Lung (tissue), 11 donors: ENCODE measurements at regions not wholly inside any gene's neighbourhood (a gene's known extent, or its start where the extent isn't known, plus 50 kb on each side); places are given as distances from the start of the nearest gene placed in this dataset.

Experiments
- ATAC-seq: fragments of 200-7000 bp; cut with Tn5 transposase; one replicate; pipeline ENCODE4 v1.9.1; 2020; ENCODE audit warnings: moderate number of reproducible peaks; ENCODE audit not compliant: insufficient read depth, low FRiP score
- DNase-seq, 3 donors: peaks; one replicate each; pipeline ENCODE4 v3.0.0-alpha.2; 2013 to 2017
- H3K27ac ChIP-seq, 2 donors: one replicate each; pipeline ENCODE4 v1.5.1; 2013; ENCODE audit warnings: mild to moderate bottlenecking in 2 of 2, moderate library complexity in 2 of 2, control low read depth in 1 of 2, inconsistent platforms in 1 of 2, low read depth in 1 of 2, low read length in 1 of 2
- H3K27me3 ChIP-seq, 3 donors: one replicate each; pipeline ENCODE4 v1.5.1; 2013; ENCODE audit warnings: low read length in 2 of 3; ENCODE audit not compliant: control insufficient read depth in 3 of 3, insufficient read depth in 3 of 3
- H3K36me3 ChIP-seq, 4 donors: one replicate each; pipeline ENCODE4 v1.5.1; 2013; ENCODE audit warnings: low read length in 4 of 4, mild to moderate bottlenecking in 1 of 4, moderate library complexity in 1 of 4; ENCODE audit not compliant: control insufficient read depth in 4 of 4, insufficient read depth in 4 of 4
- H3K4me1 ChIP-seq, 5 donors: one replicate each; pipeline ENCODE4 v1.5.1; 2013; ENCODE audit warnings: low read length in 5 of 5, mild to moderate bottlenecking in 2 of 5, moderate library complexity in 1 of 5; ENCODE audit not compliant: control insufficient read depth in 5 of 5, insufficient read depth in 5 of 5
- H3K4me3 ChIP-seq: one replicate; pipeline ENCODE4 v1.5.1; 2013; ENCODE audit warnings: mild to moderate bottlenecking, control low read depth, moderate library complexity
- H3K9ac ChIP-seq, 2 donors: one replicate each; pipeline ENCODE4 v1.5.1; 2013; ENCODE audit warnings: low read length in 2 of 2, control low read depth in 1 of 2; ENCODE audit not compliant: insufficient read depth in 1 of 2
- H3K9me3 ChIP-seq, 4 donors: one replicate each; pipeline ENCODE4 v1.5.1; 2013; ENCODE audit warnings: low read length in 3 of 4, mild to moderate bottlenecking in 1 of 4, moderate library complexity in 1 of 4; ENCODE audit not compliant: control insufficient read depth in 4 of 4, insufficient read depth in 3 of 4
- CTCF ChIP-seq: IDR thresholded peaks from 2 replicates; pipeline ENCODE4 v1.5.1; 2012; ENCODE audit warnings: mild to moderate bottlenecking; ENCODE audit errors: control extremely low read depth, extremely low read depth
- WGBS, 2 donors: extraction: QIAGEN DNeasy Blood & Tissue Kit; methylation state at CpG; one replicate each; pipeline ENCODE4 v1.1.7; 2013; 5-methylcytosine and 5-hydroxymethylcytosine counted together
- donor health status: control.
- donor health status: control.
- donor health status: Bipolar disorder and iron deficiency.
- donor health status: healthy.
- donor health status: DM: yes; HTN: yes; CAD: no.

GRCh38 chrX:45348296-45348695 lies 147.6 kb upstream of the DIPK2B start:
- no peak for DNase-seq
- Histone ChIP-seq H3K27me3 (peaks cover 0 to 21% (median 3%) of the 10 kb centered on the region in 3 donors), H3K9ac (no peak overlapping the region), H3K9me3 (peaks cover 0 to 5% (median 0%) of the 10 kb centered on the region in 4 donors), H3K27ac (no peak overlapping the region), H3K36me3 (no peaks in the 10 kb centered on the region), H3K4me3 (no peak overlapping the region), H3K4me1 (no peaks in the 10 kb centered on the region)
- no peak for ATAC-seq
- TF ChIP-seq CTCF = no peak

GRCh38 chrX:45347877-45348276 lies 147.2 kb upstream of the DIPK2B start:
- no peak for ATAC-seq
- H3K4me3 ChIP-seq = no peak overlapping the region
- no peak for DNase-seq

GRCh38 chrX:45344594-45344993 lies 143.9 kb upstream of the DIPK2B start:
- H3K27ac ChIP-seq = no peak overlapping the region
- H3K36me3 ChIP-seq = no peaks in the 10 kb centered on the region
- TF ChIP-seq CTCF = no peak
- peaks cover 0 to 16% (median 3%) of the 10 kb centered on the region in 3 donors for H3K27me3 ChIP-seq
- peaks cover 0 to 3% (median 0%) of the 10 kb centered on the region in 4 donors for H3K9me3 ChIP-seq
- H3K4me3 ChIP-seq = no peak overlapping the region
- WGBS, 2 donors = 85 to 90% methylated on average over 2 of the region's 2 CpGs
- DNase-seq (no peak), ATAC-seq (no peak)
- no peak overlapping the region for H3K9ac ChIP-seq
- H3K4me1 ChIP-seq = no peaks in the 10 kb centered on the region

More at GRCh38 chrX:45347877-45348276, 147.2 kb upstream of the DIPK2B start:
- no peak overlapping the region for H3K27ac ChIP-seq
- H3K9me3 ChIP-seq = peaks cover 0 to 5% (median 0%) of the 10 kb centered on the region in 4 donors
- no peaks in the 10 kb centered on the region for H3K36me3 ChIP-seq
- H3K9ac ChIP-seq = no peak overlapping the region
- no peaks in the 10 kb centered on the region for H3K4me1 ChIP-seq
- H3K27me3 ChIP-seq = peaks cover 0 to 21% (median 3%) of the 10 kb centered on the region in 3 donors
- no peak for TF ChIP-seq CTCF

GRCh38 chrX:45329217-45329616 lies 128.5 kb upstream of the DIPK2B start:
- H3K9me3 ChIP-seq = no peaks in the 10 kb centered on the region
- peaks cover 0 to 33% (median 8%) of the 10 kb centered on the region in 3 donors for H3K27me3 ChIP-seq
- DNase-seq = no peak
- ATAC-seq = no peak
- 39 to 82% methylated on average over 1 of the region's 1 CpG for WGBS, 2 donors
- H3K4me1 ChIP-seq = no peaks in the 10 kb centered on the region
- H3K27ac ChIP-seq = no peak overlapping the region
- H3K4me3 ChIP-seq = no peak overlapping the region
- H3K9ac ChIP-seq = no peak overlapping the region
- H3K36me3 ChIP-seq = no peaks in the 10 kb centered on the region
- no peak for TF ChIP-seq CTCF
